ENCODE measurements at regions not wholly inside any gene's neighbourhood (a gene's known extent, or its start where the extent isn't known, plus 50 kb on each side); places are given as distances from the start of the nearest gene placed in this dataset.

- no peaks in the 10 kb centered on the region for H3K36me3 Mint-ChIP-seq
- no peak overlapping the region for H3K4me3 Mint-ChIP-seq
- H3K27ac Mint-ChIP-seq = no peak overlapping the region
- no peaks in the 10 kb centered on the region for H3K4me1 Mint-ChIP-seq
- no peaks in the 10 kb centered on the region for H3K9me3 Mint-ChIP-seq
- H3K27me3 Mint-ChIP-seq = peaks cover 9% of the 10 kb centered on the region
Observed at GRCh38 chr2:611519-611918, 65.7 kb downstream of the TMEM18 start.

- Mint-ChIP-seq H3K27ac (no peak overlapping the region), H3K36me3 (no peaks in the 10 kb centered on the region), H3K4me1 (no peaks in the 10 kb centered on the region), H3K27me3 (peaks cover 9% of the 10 kb centered on the region), H3K9me3 (no peaks in the 10 kb centered on the region), H3K4me3 (no peak overlapping the region)
Observed at GRCh38 chr2:610491-610890, 66.7 kb downstream of the TMEM18 start.

DNA sequence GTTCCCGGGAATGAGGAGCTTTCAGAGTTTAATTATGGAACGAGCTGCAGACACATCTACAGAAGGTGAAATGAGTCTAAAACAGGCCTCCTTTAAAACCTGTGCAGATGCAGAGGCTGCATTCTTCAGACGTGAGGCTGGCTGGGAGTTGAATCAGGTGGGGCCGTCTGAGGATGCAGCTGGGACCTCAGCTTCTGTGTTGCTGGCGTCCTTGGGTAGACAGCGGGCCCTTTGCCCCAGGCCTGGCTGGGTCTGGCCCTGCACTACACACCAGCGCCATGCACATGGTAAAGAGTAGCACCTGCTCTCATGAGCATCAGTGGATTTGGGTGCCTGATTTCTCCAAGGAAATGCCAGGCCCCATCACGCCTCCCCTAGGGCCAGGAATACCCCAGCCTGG is 67.3 kb downstream of the TMEM18 start:
- Mint-ChIP-seq H3K9me3 (no peaks in the 10 kb centered on the region), H3K4me1 (no peaks in the 10 kb centered on the region), H3K27me3 (peaks cover 8% of the 10 kb centered on the region), H3K27ac (no peak overlapping the region), H3K36me3 (no peaks in the 10 kb centered on the region), H3K4me3 (no peak overlapping the region)

GRCh38 chr2:609449-609848 is 67.8 kb downstream of the TMEM18 start:
- H3K27ac Mint-ChIP-seq = no peak overlapping the region
- no peaks in the 10 kb centered on the region for H3K9me3 Mint-ChIP-seq
- peaks cover 8% of the 10 kb centered on the region for H3K27me3 Mint-ChIP-seq
- no peaks in the 10 kb centered on the region for H3K4me1 Mint-ChIP-seq
- no peak overlapping the region for H3K4me3 Mint-ChIP-seq
- H3K36me3 Mint-ChIP-seq = no peaks in the 10 kb centered on the region

DNA sequence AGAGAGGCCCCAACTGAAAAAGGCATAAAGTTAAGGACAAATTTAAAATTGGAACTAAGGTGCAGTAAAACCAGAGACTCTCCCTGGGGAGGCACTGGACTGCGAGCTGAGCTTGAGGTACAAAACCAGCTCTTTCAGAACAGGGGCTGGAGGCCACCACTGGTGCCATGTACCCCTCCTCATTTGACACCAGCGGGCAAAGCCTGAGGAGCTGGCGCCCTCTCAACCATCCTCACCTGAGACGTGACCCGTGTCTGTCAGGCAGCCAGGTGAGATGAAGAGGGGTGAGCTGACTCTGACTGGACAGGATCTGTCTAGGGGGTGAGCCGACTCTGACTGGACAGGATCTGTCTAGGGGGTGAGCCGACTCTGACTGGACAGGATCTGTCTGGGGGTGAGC is 68.5 kb downstream of the TMEM18 start:
- Mint-ChIP-seq H3K27ac (peak overlapping the region in 1 of 3 donors; percentile 53), H3K9me3 (peaks cover 0 to 5% (median 2%) of the 10 kb centered on the region in 3 donors)

DNA sequence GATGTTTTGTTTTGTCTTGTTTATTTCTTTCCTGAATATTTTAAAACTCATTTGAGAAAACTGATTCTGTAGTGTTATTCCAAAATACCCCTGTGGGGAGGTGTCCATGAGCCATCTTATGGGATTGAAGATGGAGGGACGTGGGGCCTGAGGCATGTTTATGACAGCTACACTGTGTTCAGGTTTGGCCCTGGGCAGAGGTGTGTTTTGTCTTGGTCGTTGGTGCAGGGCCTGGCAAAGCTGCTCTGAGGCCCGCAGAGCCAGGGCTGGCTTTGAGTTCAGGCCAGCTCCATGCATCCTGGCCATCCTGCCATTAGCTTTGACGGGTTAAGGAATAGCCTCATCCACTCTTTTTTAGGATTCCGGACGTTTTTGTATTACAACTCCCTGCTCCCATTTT is 68.9 kb downstream of the TMEM18 start:
- Mint-ChIP-seq H3K4me1 (no peaks in the 10 kb centered on the region), H3K27me3 (peaks cover 2% of the 10 kb centered on the region), H3K4me3 (no peak overlapping the region)

More for the DNA sequence above, 68.5 kb downstream of the TMEM18 start:
- Mint-ChIP-seq H3K4me3 (no peak overlapping the region), H3K27me3 (peaks cover 4% of the 10 kb centered on the region), H3K4me1 (no peaks in the 10 kb centered on the region), H3K36me3 (no peaks in the 10 kb centered on the region)

GRCh38 chr2:607709-608108 is 69.5 kb downstream of the TMEM18 start:
- H3K4me3 Mint-ChIP-seq = no peak overlapping the region
- no peak overlapping the region for H3K27ac Mint-ChIP-seq
- H3K9me3 Mint-ChIP-seq = peaks cover 0 to 10% (median 3%) of the 10 kb centered on the region in 3 donors
- H3K36me3 Mint-ChIP-seq = no peaks in the 10 kb centered on the region
- peaks cover 2% of the 10 kb centered on the region for H3K27me3 Mint-ChIP-seq
- H3K4me1 Mint-ChIP-seq = no peaks in the 10 kb centered on the region

More for the DNA sequence above, 68.9 kb downstream of the TMEM18 start:
- peaks cover 0 to 9% (median 3%) of the 10 kb centered on the region in 3 donors for H3K9me3 Mint-ChIP-seq
- H3K36me3 Mint-ChIP-seq = no peaks in the 10 kb centered on the region
- H3K27ac Mint-ChIP-seq = peak overlapping the region in 1 of 3 donors; percentile 53

DNA sequence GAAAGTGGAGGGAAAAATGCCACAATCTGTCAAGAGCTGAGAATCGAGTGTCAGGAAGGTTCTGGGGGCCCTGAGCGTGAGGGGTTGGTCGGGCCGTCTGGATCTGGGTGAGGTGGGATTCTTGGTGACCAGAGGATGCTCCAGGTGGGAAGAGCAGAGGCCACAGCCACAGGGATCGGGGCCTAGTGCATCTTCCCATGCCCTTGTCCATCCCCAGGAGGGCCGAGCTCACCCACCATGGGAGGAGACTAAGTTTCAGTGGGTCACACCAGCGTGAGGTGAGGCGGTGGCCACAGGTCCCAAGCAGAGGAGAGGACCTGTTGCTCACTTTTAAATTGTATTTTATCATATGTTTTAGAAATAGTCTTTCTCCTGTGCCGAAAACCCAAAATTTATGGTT is 70.0 kb downstream of the TMEM18 start:
- Mint-ChIP-seq H3K4me1 (no peaks in the 10 kb centered on the region), H3K27me3 (peaks cover 2% of the 10 kb centered on the region), H3K36me3 (no peaks in the 10 kb centered on the region), H3K4me3 (no peak overlapping the region), H3K27ac (no peak overlapping the region), H3K9me3 (peaks cover 0 to 10% (median 3%) of the 10 kb centered on the region in 3 donors)

GRCh38 chr2:605674-606608 is 71.3 kb downstream of the TMEM18 start:
- Mint-ChIP-seq H3K9me3 (peaks cover 3 to 10% (median 3%) of the 10 kb centered on the region in 3 donors), H3K27ac (no peak overlapping the region), H3K36me3 (no peaks in the 10 kb centered on the region), H3K4me1 (no peaks in the 10 kb centered on the region), H3K27me3 (peaks cover 2% of the 10 kb centered on the region), H3K4me3 (no peak overlapping the region)

DNA sequence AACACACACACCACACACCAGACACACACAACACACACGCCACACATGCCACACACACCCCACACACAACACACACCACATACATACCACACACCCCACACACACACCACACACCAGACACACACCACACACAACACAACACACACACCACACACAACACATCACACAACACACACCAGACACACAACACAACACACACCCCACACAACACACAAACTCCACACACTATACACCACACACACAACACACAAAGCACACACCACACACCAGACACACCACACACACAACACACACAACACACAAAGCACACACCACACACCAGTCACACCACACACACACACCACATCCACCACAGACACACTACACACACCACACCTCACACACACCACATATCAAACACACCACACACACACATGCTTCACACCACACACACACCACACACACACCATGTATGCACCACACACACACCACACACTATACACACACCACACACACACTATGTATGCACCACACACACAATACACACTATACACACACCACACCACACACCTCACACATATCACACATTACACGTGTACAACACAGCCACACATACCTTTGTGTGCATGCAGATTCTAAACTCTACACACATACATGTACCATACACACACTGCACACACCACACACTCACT is 72.2 kb downstream of the TMEM18 start:
- peaks cover 3 to 10% (median 3%) of the 10 kb centered on the region in 3 donors for H3K9me3 Mint-ChIP-seq
- H3K4me1 Mint-ChIP-seq = no peaks in the 10 kb centered on the region
- H3K27me3 Mint-ChIP-seq = no peaks in the 10 kb centered on the region
- no peak overlapping the region for H3K4me3 Mint-ChIP-seq
- no peak overlapping the region for H3K27ac Mint-ChIP-seq
- no peaks in the 10 kb centered on the region for H3K36me3 Mint-ChIP-seq

DNA sequence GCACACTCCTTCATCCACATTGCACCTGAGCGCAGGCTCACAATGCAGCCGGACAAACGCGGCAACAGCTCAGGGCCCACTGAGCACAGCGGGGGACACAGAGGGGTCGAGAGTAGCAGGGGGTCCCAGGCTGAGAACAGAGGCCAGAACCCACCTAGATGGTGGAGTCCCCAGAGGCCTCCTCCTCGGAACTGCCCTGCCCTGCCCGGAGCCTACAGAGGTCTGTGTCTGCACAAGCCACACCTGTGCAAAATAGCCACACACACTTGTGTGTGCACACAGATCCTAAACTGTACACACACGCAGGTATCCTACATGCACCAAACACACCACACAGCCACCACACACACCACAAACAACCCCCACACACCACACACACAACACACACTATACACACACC is 72.8 kb downstream of the TMEM18 start:
- Mint-ChIP-seq H3K4me1 (no peaks in the 10 kb centered on the region), H3K27me3 (no peaks in the 10 kb centered on the region), H3K27ac (no peak overlapping the region), H3K4me3 (no peak overlapping the region), H3K9me3 (peaks cover 3 to 10% (median 3%) of the 10 kb centered on the region in 3 donors), H3K36me3 (no peaks in the 10 kb centered on the region)

- Mint-ChIP-seq H3K9me3 (peaks cover 3 to 10% (median 3%) of the 10 kb centered on the region in 3 donors), H3K27me3 (no peaks in the 10 kb centered on the region), H3K4me1 (no peaks in the 10 kb centered on the region), H3K27ac (no peak overlapping the region), H3K36me3 (no peaks in the 10 kb centered on the region), H3K4me3 (no peak overlapping the region)
Observed at GRCh38 chr2:603869-604268, 73.3 kb downstream of the TMEM18 start.

DNA sequence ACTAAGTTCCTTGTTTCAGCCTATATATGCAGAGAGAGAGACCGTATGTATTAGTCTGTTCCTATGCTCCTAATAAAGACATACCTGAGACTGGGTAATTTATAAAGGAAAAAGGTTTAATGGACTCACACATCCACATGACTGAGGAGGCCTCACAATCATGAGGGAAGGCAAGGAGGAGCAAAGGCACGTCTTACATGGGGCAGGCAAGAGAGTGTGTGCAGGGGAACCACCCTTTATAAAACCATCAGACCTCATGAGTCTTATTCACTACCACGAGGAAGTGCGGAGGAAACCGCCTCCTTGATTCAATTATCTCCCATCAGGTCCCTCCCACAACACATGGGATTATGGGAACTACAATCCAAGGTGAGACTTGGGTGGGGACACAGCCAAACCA is 73.8 kb downstream of the TMEM18 start:
- Mint-ChIP-seq H3K4me3 (no peak overlapping the region), H3K4me1 (no peaks in the 10 kb centered on the region), H3K27me3 (no peaks in the 10 kb centered on the region), H3K36me3 (no peaks in the 10 kb centered on the region), H3K27ac (no peak overlapping the region), H3K9me3 (peaks cover 3 to 10% (median 3%) of the 10 kb centered on the region in 3 donors)

DNA sequence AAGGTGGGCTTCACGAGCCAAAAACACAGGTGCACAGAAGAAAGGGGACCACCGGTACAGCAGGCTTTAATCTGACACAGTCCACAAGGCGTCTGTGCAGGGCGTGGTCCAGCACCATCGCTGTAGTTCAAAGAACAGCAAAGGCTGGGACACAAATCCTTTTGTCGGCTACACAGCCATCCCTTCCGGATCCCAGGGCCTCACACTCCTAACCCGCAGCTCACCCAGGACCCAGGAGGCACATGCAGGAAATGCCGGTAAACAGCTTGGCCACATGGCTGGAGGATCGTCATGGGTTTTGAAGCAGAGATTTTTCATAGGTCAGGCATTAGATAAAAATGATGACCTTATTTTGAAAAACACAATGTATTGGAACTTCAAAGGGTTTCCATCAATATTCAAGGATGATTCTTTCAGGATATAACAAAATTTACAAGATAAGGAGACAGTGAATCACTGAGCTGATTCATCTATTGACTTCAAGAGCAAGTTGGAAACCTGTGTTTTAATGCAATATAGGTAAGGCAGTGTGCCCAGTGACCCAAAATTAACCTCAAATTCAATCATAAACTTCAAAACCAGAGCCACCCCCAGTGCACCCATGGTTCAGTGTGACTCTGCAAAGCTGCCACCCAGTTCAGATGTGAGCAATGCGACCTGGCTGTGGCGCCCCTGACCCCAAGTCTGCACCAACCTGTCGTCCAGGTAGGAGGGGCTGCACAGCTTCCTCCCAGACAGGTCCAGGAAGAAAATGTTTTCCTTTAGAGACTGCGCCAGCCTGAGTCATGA is 74.4 kb downstream of the TMEM18 start:
- Mint-ChIP-seq H3K9me3 (peaks cover 3 to 10% (median 3%) of the 10 kb centered on the region in 3 donors), H3K36me3 (no peaks in the 10 kb centered on the region), H3K27ac (peak overlapping the region in 1 of 3 donors; percentile 53), H3K4me3 (no peak overlapping the region), H3K4me1 (no peaks in the 10 kb centered on the region), H3K27me3 (no peaks in the 10 kb centered on the region)

All from IgD-negative memory B cell (primary cell).